ENCODE measurements at regions not wholly inside any gene's neighbourhood (a gene's known extent, or its start where the extent isn't known, plus 50 kb on each side); places are given as distances from the start of the nearest gene placed in this dataset.

GRCh38 chr6:16851758-16852157 is 90.5 kb upstream of the ATXN1 start:
- no peak for DNase-seq (ENCODE audit: low spot score)

- no peak for DNase-seq (ENCODE audit: low spot score)
Measured at GRCh38 chr6:16851044-16851540, 89.8 kb upstream of the ATXN1 start.

- no peak for DNase-seq (ENCODE audit: low spot score)
Measured at GRCh38 chr6:16850681-16851026, 89.4 kb upstream of the ATXN1 start.

- DNase-seq (ENCODE audit: low spot score): no peak
Measured at GRCh38 chr6:16849988-16850680, 88.9 kb upstream of the ATXN1 start.

- peak; percentile 54 for DNase-seq (ENCODE audit: low spot score)
Measured at GRCh38 chr6:16849280-16849987, 88.2 kb upstream of the ATXN1 start.

GRCh38 chr6:16846399-16846778 is 85.1 kb upstream of the ATXN1 start:
- no peak for DNase-seq (ENCODE audit: low spot score)

- DNase-seq (ENCODE audit: low spot score): no peak
Measured at GRCh38 chr6:16844183-16844582, 82.9 kb upstream of the ATXN1 start.

- no peak for DNase-seq (ENCODE audit: low spot score)
Measured at GRCh38 chr6:16842676-16843075, 81.4 kb upstream of the ATXN1 start.

GRCh38 chr6:16841241-16841640 is 80.0 kb upstream of the ATXN1 start:
- DNase-seq (ENCODE audit: low spot score): peak; percentile 53

GRCh38 chr6:16840725-16841124 is 79.5 kb upstream of the ATXN1 start:
- peak; percentile 7 for DNase-seq (ENCODE audit: low spot score)

GRCh38 chr6:16840291-16840690 is 79.0 kb upstream of the ATXN1 start:
- DNase-seq (ENCODE audit: low spot score): peak; percentile 27

- DNase-seq (ENCODE audit: low spot score): no peak
Measured at GRCh38 chr6:16839631-16840179, 78.4 kb upstream of the ATXN1 start.

- DNase-seq (ENCODE audit: low spot score): no peak
Measured at GRCh38 chr6:16837217-16837972, 76.1 kb upstream of the ATXN1 start.

- DNase-seq (ENCODE audit: low spot score): no peak
Measured at GRCh38 chr6:16836144-16836981, 75.1 kb upstream of the ATXN1 start.

- no peak for DNase-seq (ENCODE audit: low spot score)
Measured at GRCh38 chr6:16834242-16834641, 73.0 kb upstream of the ATXN1 start.

GRCh38 chr6:16832721-16833120 is 71.5 kb upstream of the ATXN1 start:
- no peak for DNase-seq (ENCODE audit: low spot score)

GRCh38 chr6:16832043-16832567 is 70.8 kb upstream of the ATXN1 start:
- DNase-seq (ENCODE audit: low spot score): no peak

- no peak for DNase-seq (ENCODE audit: low spot score)
Measured at GRCh38 chr6:16831136-16831535, 69.9 kb upstream of the ATXN1 start.

- no peak for DNase-seq (ENCODE audit: low spot score)
Measured at GRCh38 chr6:16828058-16828457, 66.8 kb upstream of the ATXN1 start.

- DNase-seq (ENCODE audit: low spot score): no peak
Measured at GRCh38 chr6:16827627-16828026, 66.4 kb upstream of the ATXN1 start.

- DNase-seq (ENCODE audit: low spot score): no peak
Measured at GRCh38 chr6:16825784-16826183, 64.5 kb upstream of the ATXN1 start.

Measured in kidney tubule cell (primary cell).